HG03103 (cell line): ENCODE measurements at regions not wholly inside any gene's neighbourhood (a gene's known extent, or its start where the extent isn't known, plus 50 kb on each side); places are given as distances from the start of the nearest gene placed in this dataset.

ENCODE experiments used
- ATAC-seq: cut with Tn5 transposase; IDR thresholded peaks from one replicate; pipeline ENCODE4 v1.9.1; 2021; ENCODE audit warnings: low read depth; ENCODE audit not compliant: unreplicated experiment

DNA sequence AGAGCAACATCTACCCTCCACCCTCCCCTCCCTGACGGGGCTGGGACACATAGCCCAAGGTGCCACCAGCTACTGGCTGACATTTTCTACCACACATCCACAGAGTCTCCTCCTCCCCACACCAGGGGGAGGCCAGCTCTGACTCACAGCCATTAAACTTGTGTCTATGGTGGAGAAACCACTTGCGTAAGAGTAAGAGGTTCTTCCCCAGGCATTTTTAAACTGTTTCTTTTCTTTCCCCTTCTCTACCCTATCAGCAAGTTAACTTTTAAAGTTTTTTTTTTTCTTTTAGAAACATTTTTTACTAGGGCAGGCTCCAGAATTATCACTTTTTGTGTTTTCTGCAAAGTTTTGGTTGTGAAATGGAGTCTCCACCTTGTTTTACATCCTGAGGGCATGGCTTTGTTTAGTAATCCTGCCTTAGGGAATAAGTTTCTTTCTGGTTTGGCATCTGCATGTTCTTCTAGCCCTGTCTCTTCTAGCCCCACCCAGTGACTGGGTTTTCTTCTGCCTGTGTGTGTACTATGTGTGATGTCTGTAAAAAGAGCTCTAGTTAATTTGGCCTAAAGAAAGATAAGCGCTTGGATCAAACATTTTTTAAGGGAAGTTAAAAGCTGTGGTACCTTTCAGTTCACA, 148.8 kb upstream of the GADL1 start:
- no peak for ATAC-seq

- ATAC-seq = no peak
Measured at GRCh38 chr3:31047673-31048072, 153.2 kb upstream of the GADL1 start.

- ATAC-seq = no peak
Measured at GRCh38 chr3:31048143-31048542, 153.7 kb upstream of the GADL1 start.

DNA sequence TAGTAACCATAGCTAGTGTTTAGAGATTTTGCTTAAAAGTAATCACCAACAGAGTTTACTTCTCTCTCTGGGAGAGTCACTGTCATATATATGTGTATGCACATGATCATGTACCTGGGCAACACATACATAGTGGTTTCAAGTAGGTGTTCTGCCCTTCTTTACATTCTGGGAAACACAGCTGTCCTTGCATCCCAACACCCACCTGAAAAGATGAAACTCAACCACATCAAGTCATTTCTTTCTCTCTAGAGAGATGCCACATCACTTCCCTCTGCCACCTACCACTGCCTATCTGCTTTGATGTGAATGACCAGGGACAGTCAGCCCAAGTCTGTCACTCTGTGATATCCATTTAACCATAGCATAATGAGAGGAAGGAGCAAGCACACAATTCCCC, 155.8 kb upstream of the GADL1 start:
- ATAC-seq = no peak

GRCh38 chr3:31051226-31051625, 156.8 kb upstream of the GADL1 start:
- no peak for ATAC-seq

GRCh38 chr3:31053299-31053698, 158.8 kb upstream of the GADL1 start:
- ATAC-seq = no peak

DNA sequence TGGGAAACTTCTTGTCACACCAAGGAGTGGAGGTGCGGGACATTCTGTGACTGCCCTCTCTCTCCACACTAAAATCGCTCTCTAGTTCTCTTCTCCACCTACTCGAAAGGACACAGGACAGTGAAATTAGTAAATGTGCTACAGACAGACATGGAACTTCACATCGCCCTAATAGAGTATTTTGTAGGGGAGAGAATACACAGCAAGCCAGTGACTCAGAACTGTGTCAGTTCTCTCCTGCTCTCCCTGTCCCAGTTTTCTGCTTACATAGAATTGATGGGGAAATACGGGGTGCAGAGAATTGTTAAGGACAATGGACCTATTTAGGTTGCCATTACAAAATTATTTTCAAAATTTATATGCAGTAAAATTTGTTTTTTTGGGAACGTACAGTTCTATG, 159.6 kb upstream of the GADL1 start:
- ATAC-seq = no peak

DNA sequence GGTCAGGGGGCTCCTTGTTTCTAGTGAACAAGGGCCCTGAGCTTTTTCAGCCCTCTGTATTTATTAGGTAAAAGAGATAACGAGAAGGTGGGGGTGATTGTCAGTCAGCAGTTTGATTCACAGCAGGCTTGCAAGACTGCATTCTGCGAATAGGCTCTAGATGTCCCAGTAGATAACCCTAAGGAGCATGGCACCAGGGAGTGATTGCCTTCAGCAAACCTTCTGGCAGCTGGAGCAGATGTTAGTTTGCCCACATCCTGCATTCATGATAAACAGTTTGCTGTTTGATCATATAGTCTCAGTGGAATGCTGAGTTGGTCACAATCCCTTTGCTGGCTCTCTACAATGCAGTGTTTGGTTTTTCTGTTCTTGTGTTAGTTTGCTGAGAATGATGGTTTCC, 161.3 kb upstream of the GADL1 start:
- no peak for ATAC-seq

DNA sequence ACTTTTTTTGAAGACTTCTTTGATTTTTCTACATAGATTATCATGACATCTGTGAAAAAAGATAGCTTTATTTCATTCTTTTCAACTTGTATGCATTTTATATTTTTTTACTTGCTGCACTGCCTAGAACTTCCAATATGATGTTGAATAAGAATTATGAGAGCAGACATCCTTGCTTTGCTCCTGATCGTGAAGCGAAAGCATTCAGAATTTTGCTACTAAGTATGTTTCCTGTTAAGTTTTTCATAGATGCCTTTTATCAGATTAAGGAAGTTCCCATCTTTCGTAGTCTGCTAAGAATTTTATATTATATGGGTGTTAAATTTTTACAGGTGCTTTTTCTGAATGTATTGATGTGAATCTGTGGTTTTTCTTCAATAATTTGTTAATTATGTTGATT, 163.4 kb upstream of the GADL1 start:
- no peak for ATAC-seq

GRCh38 chr3:31064021-31064420, 169.6 kb upstream of the GADL1 start:
- ATAC-seq = no peak

DNA sequence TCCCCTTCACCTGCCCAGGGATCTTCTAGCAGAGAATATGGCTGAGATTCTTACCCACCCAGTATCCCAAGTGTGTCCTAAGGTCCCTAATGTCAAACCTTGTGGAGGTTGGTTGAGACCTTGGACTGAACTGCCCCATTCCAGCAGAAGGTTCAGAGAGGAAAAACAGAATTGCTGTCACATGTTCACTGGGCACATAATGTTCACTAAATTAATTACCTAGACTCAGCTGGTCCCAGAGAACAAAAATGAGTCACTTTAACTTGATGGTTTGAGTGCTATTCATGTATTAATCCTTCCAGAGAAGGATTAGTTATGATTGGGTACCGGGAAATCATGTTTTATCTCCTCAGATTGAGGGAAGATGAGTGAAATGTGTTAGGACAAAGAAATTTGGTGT, 171.3 kb upstream of the GADL1 start:
- ATAC-seq = no peak

- ATAC-seq = no peak
Measured at GRCh38 chr3:31067004-31067403, 172.5 kb upstream of the GADL1 start.

- ATAC-seq = no peak
Measured at GRCh38 chr3:31075471-31075870, 181.0 kb upstream of the GADL1 start.

GRCh38 chr3:31075876-31076275, 181.4 kb upstream of the GADL1 start:
- ATAC-seq = no peak

DNA sequence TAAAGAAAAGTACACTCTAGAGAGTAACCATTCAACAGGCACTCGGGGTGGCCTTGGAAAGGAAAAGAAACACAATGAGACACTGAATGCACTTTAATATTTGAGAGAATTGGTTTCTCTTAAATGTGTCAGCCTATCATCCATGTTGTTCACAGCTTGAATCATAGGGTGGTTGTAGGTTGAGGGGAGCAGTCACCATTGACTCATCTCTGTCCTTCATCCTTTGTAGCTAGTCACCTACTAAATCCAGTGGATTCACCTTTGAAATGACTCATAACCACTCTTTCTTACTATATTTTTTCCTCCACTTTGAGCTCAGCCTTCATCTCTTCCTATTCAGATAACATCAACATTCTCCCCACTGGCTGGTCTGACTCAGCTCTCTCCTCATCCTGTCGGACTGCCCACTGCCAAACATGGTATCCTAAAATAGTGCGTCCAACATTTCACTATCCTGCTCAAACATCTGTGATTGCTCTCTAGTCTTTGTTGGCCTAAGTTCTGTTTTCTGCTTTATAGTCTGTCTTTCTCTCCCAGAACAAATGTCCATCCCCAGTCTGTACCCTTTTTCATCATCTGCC, 182.7 kb upstream of the GADL1 start:
- no peak for ATAC-seq

GRCh38 chr3:31077826-31078225, 183.4 kb upstream of the GADL1 start:
- ATAC-seq = no peak

GRCh38 chr3:31079689-31080088, 185.2 kb upstream of the GADL1 start:
- no peak for ATAC-seq

- no peak for ATAC-seq
Measured at GRCh38 chr3:31081018-31081662, 186.7 kb upstream of the GADL1 start.

- ATAC-seq = no peak
Measured at GRCh38 chr3:31086148-31086547, 191.7 kb upstream of the GADL1 start.

- no peak for ATAC-seq
Measured at GRCh38 chr3:31086698-31087097, 192.2 kb upstream of the GADL1 start.

DNA sequence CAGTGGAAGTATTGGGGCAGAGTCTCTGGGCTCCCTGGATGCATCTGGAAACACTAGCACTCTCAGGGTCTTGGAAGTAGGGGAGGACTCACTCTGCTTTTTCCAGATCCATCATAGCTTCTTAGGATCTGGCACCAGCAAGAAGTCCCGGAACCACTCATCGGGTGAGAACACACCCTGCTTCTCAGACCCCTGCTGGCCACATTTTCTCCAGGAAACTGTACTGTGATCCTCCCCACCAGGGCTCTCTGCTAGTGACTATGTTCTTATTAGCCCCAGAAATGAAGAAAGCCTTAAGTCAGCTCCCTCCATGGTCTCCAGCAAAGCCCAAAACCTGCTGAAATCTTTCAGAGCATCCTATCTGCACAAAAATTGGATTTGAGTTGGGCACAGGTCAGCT, 197.3 kb upstream of the GADL1 start:
- ATAC-seq = no peak
